Fibroblast of lung (primary cell): ENCODE measurements at regions not wholly inside any gene's neighbourhood (a gene's known extent, or its start where the extent isn't known, plus 50 kb on each side); places are given as distances from the start of the nearest gene placed in this dataset.

Source experiments
- CTCF ChIP-seq, 2 donors: IDR thresholded peaks in 1 of 2; conservative IDR thresholded peaks in 1 of 2; 1 replicate in 1 of 2; 2 replicates in 1 of 2; pipeline ENCODE4 v1.5.1; 2011 to 2012; ENCODE audit warnings: low read length in 2 of 2, control low read depth in 1 of 2, inconsistent platforms in 1 of 2, low read depth in 1 of 2, mild to moderate bottlenecking in 1 of 2
- EZH2 ChIP-seq: IDR thresholded peaks from 2 replicates; pipeline ENCODE4 v1.5.1; 2012; ENCODE audit warnings: low read length, control low read depth, mild to moderate bottlenecking; ENCODE audit errors: missing control alignments

- TF ChIP-seq CTCF (conservative IDR thresholded peaks at IDR 0.05 in 1 of 2, IDR thresholded peaks at IDR 0.05 in 1 of 2; ENCODE audit: low read depth in 1 of 2, low read length in 2 of 2) (no peak), EZH2 (no peak)
These were observed 151.6 kb upstream of the FREM2 start for GRCh38 chr13:38535261-38535660.
